Neuronal stem cell (in vitro differentiated cells): ENCODE measurements at regions not wholly inside any gene's neighbourhood (a gene's known extent, or its start where the extent isn't known, plus 50 kb on each side); places are given as distances from the start of the nearest gene placed in this dataset.

Experiments used
- DNase-seq: peaks from one replicate; pipeline ENCODE4 v3.0.0-alpha.2; 2013; ENCODE audit warnings: low spot score
- H2AFZ ChIP-seq: one replicate; pipeline ENCODE4 v1.6.1; 2013; ENCODE audit warnings: mild to moderate bottlenecking, low read length, inconsistent platforms
- H2AK5ac ChIP-seq: 2 replicates; pipeline ENCODE4 v1.6.1; 2013; ENCODE audit warnings: low read depth, mild to moderate bottlenecking, inconsistent platforms, low read length, moderate library complexity, mixed read lengths
- H2BK120ac ChIP-seq: 2 replicates; pipeline ENCODE4 v1.6.1; 2013; ENCODE audit warnings: low read depth, mild to moderate bottlenecking, inconsistent platforms, low read length, moderate library complexity, mixed read lengths
- H2BK12ac ChIP-seq: one replicate; pipeline ENCODE4 v1.6.1; 2013; ENCODE audit warnings: low read length, inconsistent platforms
- H2BK15ac ChIP-seq: 2 replicates; pipeline ENCODE4 v1.6.1; 2013; ENCODE audit warnings: mild to moderate bottlenecking, low read length, inconsistent platforms, mixed read lengths
- H2BK5ac ChIP-seq: one replicate; pipeline ENCODE4 v1.6.1; 2013; ENCODE audit warnings: inconsistent platforms, mild to moderate bottlenecking, low read length, moderate library complexity
- H3K14ac ChIP-seq: one replicate; pipeline ENCODE4 v1.6.1; 2013; ENCODE audit warnings: low read length, inconsistent platforms
- H3K18ac ChIP-seq: 2 replicates; pipeline ENCODE4 v1.6.1; 2013; ENCODE audit warnings: low read length, inconsistent platforms
- H3K23ac ChIP-seq: 2 replicates; pipeline ENCODE4 v1.6.1; 2013; ENCODE audit warnings: low read depth, mild to moderate bottlenecking, mixed read lengths, low read length, inconsistent platforms; ENCODE audit not compliant: poor library complexity
- H3K27ac ChIP-seq: replicated peaks from 3 replicates; pipeline ENCODE4 v1.5.1; 2013; ENCODE audit warnings: low read length, inconsistent platforms
- H3K27me3 ChIP-seq, 3 experiments: 2 replicates each; pipeline ENCODE4 v1.6.1; 2013; ENCODE audit warnings: low read length in 3 of 3, mild to moderate bottlenecking in 2 of 3, inconsistent platforms in 1 of 3, low read depth in 1 of 3, mixed read lengths in 1 of 3, moderate library complexity in 1 of 3; ENCODE audit not compliant: control insufficient read depth in 3 of 3, insufficient read depth in 3 of 3
- H3K36me3 ChIP-seq, 2 donors: replicated peaks in 1 of 2; 2 replicates each; pipeline ENCODE4 v1.6.1; 2013; ENCODE audit warnings: low read length in 2 of 2; ENCODE audit not compliant: control insufficient read depth in 2 of 2, insufficient read depth in 2 of 2
- H3K4ac ChIP-seq: 2 replicates; pipeline ENCODE4 v1.6.1; 2013; ENCODE audit warnings: inconsistent platforms, mild to moderate bottlenecking, low read length, moderate library complexity
- H3K4me1 ChIP-seq, 2 donors: 1 replicate in 1 of 2; 2 replicates in 1 of 2; pipeline ENCODE4 v1.6.1; 2013; ENCODE audit warnings: low read length in 2 of 2, low read depth in 1 of 2; ENCODE audit not compliant: control insufficient read depth in 2 of 2, insufficient read depth in 1 of 2
- H3K4me2 ChIP-seq: one replicate; pipeline ENCODE4 v1.6.1; 2013; ENCODE audit warnings: mild to moderate bottlenecking, low read length, inconsistent platforms; ENCODE audit not compliant: insufficient read depth, poor library complexity, severe bottlenecking
- H3K4me3 ChIP-seq, 2 donors: 2 replicates each; pipeline ENCODE4 v1.5.1; 2013; ENCODE audit warnings: low read length in 2 of 2, mild to moderate bottlenecking in 2 of 2, inconsistent platforms in 1 of 2, moderate library complexity in 1 of 2
- H3K79me1 ChIP-seq: one replicate; pipeline ENCODE4 v1.6.1; 2013; ENCODE audit warnings: low read depth, mild to moderate bottlenecking, inconsistent platforms, low read length, moderate library complexity
- H3K9ac ChIP-seq: one replicate; pipeline ENCODE4 v1.6.1; 2013; ENCODE audit warnings: mild to moderate bottlenecking, low read depth, low read length, inconsistent platforms; ENCODE audit not compliant: poor library complexity
- H3K9me3 ChIP-seq, 2 donors: replicated peaks in 1 of 2; 2 replicates each; pipeline versions ENCODE3 to v1.6.1; 2013; ENCODE audit warnings: low read length in 2 of 2, mild to moderate bottlenecking in 2 of 2, inconsistent platforms in 1 of 2, low read depth in 1 of 2, mixed read lengths in 1 of 2, moderate library complexity in 1 of 2; ENCODE audit not compliant: control insufficient read depth in 2 of 2, insufficient read depth in 1 of 2
- H4K8ac ChIP-seq: one replicate; pipeline ENCODE4 v1.6.1; 2013; ENCODE audit warnings: low read depth, mild to moderate bottlenecking, inconsistent platforms, low read length, moderate library complexity
- H4K91ac ChIP-seq: one replicate; pipeline ENCODE4 v1.6.1; 2013; ENCODE audit warnings: low read length, low read depth, mild to moderate bottlenecking, inconsistent platforms; ENCODE audit not compliant: poor library complexity
- WGBS, 2 donors: extraction: QIAGEN DNeasy Blood & Tissue Kit; methylation state at CpG; one replicate each; pipeline ENCODE4 v1.1.7; 2013; ENCODE audit warnings: missing lambda C conversion rate in 2 of 2, mixed read lengths in 1 of 2; ENCODE audit not compliant: insufficient read length in 2 of 2, insufficient replicate concordance in 1 of 2; ENCODE audit errors: extremely low coverage in 2 of 2; 5-methylcytosine and 5-hydroxymethylcytosine counted together

DNA sequence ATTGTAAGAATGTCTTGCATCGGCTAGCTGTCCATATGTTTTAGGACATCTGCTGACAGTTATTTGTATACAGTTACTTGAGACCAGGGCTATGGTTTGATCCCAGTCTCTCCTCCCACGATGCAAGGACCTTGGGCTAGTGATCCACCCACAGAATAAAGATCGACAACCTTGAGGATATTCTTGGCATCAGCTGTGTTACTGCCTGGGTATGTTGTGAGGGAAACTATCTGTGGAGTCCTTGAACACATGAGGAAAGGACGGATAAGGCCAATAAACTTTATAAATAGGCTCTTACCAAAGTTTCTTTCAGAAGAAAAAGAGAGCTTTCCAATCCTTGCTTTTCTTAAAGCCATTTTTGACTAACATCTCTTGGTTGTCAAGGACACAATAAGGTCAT, 70.8 kb upstream of the HEY2 start:
- H2BK120ac ChIP-seq = no peak overlapping the region
- no peak overlapping the region for H4K8ac ChIP-seq
- no peak overlapping the region for H2BK5ac ChIP-seq
- peaks cover 0 to 2% of the 10 kb centered on the region in 2 donors for H3K9me3 ChIP-seq
- no peak overlapping the region for H4K91ac ChIP-seq
- DNase-seq = no peak
- H2BK15ac ChIP-seq = no peak overlapping the region
- H3K9ac ChIP-seq = no peak overlapping the region
- no peak overlapping the region for H2BK12ac ChIP-seq
- H3K27ac ChIP-seq = no peak overlapping the region
- H2AFZ ChIP-seq = no peak overlapping the region
- no peak overlapping the region for H3K18ac ChIP-seq
- peaks cover 0 to 44% (median 2%) of the 10 kb centered on the region in 3 experiments for H3K27me3 ChIP-seq
- H3K23ac ChIP-seq = no peak overlapping the region
- no peak overlapping the region for H3K14ac ChIP-seq
- no CpG with 5 or more reads among the region's 4 CpGs for WGBS, 2 donors
- H3K4me1 ChIP-seq = peaks cover 0 to 11% of the 10 kb centered on the region in 2 donors
- no peak overlapping the region for H3K4ac ChIP-seq
- no peak overlapping the region for H3K4me3 ChIP-seq
- no peak overlapping the region for H2AK5ac ChIP-seq
- no peak overlapping the region for H3K4me2 ChIP-seq
- H3K36me3 ChIP-seq = no peaks in the 10 kb centered on the region
- no peaks in the 10 kb centered on the region for H3K79me1 ChIP-seq

DNA sequence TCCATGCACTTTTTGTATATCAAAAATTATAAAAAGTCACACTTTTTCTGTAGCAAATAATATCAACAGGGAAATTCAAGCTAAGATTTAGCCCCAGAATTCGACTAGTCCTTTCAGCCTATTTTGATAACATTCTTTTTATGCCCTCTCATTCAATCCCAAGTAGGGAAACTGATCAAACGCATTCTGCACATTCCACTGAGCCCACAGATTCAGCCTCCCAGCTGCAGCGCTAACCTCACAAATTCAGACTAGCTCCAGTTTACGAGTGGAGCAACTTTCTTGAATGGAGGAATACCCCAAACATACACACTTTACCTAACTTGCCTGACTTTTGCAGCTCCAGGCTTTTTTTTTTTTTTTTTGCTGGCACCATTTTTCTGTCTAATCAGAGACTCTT, 70.3 kb upstream of the HEY2 start:
- Histone ChIP-seq H3K79me1 (no peaks in the 10 kb centered on the region), H2BK5ac (no peak overlapping the region), H4K8ac (no peak overlapping the region), H3K14ac (no peak overlapping the region), H4K91ac (no peak overlapping the region), H2BK12ac (no peak overlapping the region), H3K23ac (no peak overlapping the region), H3K9me3 (peaks cover 0 to 2% of the 10 kb centered on the region in 2 donors), H3K4me3 (no peak overlapping the region), H2BK120ac (no peak overlapping the region), H3K18ac (no peak overlapping the region), H3K4ac (no peak overlapping the region), H2AK5ac (no peak overlapping the region), H3K4me2 (no peak overlapping the region), H3K36me3 (no peaks in the 10 kb centered on the region), H2BK15ac (no peak overlapping the region), H2AFZ (no peak overlapping the region), H3K27me3 (peaks cover 0 to 42% (median 2%) of the 10 kb centered on the region in 3 experiments), H3K27ac (no peak overlapping the region), H3K4me1 (peaks cover 0 to 11% of the 10 kb centered on the region in 2 donors), H3K9ac (no peak overlapping the region)
- no peak for DNase-seq
- WGBS, 2 donors = no CpG with 5 or more reads among the region's 4 CpGs

DNA sequence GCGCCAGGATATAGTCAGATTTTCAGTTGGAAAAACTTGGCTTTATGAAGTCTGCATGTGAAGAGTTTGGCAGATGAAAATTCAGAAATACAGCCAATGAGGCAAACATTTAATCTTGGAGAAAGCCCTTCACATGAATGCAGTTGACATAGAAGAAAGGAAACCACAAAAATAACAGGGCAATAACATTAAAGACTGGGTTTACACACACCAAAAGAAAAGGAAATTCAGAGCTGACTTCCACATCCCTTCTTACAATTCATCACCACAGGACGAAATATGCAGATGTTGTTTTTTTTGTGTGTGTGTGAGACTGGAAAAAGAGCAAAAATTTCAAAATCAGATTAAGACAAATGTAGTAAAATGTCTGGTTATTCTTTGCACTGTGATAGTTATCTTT, 69.8 kb upstream of the HEY2 start:
- Histone ChIP-seq H3K4me3 (no peak overlapping the region), H2AK5ac (no peak overlapping the region), H2BK15ac (no peak overlapping the region), H4K91ac (no peak overlapping the region), H2BK120ac (no peak overlapping the region), H3K27me3 (peaks cover 0 to 41% (median 2%) of the 10 kb centered on the region in 3 experiments), H3K14ac (no peak overlapping the region), H3K9ac (no peak overlapping the region), H3K36me3 (no peaks in the 10 kb centered on the region), H4K8ac (no peak overlapping the region), H3K4ac (no peak overlapping the region), H2BK12ac (no peak overlapping the region), H2AFZ (no peak overlapping the region), H3K27ac (no peak overlapping the region), H3K4me1 (peaks cover 0 to 10% of the 10 kb centered on the region in 2 donors), H3K4me2 (no peak overlapping the region), H3K18ac (no peak overlapping the region), H3K79me1 (no peaks in the 10 kb centered on the region), H3K9me3 (peaks cover 0 to 2% of the 10 kb centered on the region in 2 donors), H3K23ac (no peak overlapping the region), H2BK5ac (no peak overlapping the region)
- DNase-seq = no peak
- WGBS, 2 donors = no CpG with 5 or more reads among the region's 2 CpGs

DNA sequence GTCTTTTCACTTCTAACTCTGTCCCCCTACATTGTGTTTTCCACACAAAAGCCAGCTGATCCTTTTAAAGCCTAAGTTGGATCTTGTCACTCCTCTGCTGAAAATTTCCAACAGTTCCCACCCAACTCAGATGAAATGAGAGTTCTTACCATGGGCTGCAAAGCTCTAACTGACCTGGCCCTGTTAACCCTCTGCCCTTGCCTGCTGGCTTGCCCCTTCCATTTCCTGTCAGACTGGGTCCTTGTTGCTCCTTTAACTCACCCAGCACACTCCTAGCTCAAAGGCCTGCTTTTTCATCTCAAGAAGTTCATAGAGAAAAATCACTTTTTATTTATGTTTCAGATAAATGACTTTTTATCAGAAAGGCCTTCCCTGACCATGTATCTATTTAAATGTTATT, 66.5 kb upstream of the HEY2 start:
- no peak overlapping the region for H2BK12ac ChIP-seq
- H3K27ac ChIP-seq = no peak overlapping the region
- no peak overlapping the region for H4K8ac ChIP-seq
- no peak overlapping the region for H3K18ac ChIP-seq
- no peak overlapping the region for H2BK5ac ChIP-seq
- H3K4ac ChIP-seq = no peak overlapping the region
- no peak overlapping the region for H3K9ac ChIP-seq
- H3K4me2 ChIP-seq = no peak overlapping the region
- no peak overlapping the region for H3K23ac ChIP-seq
- H3K79me1 ChIP-seq = no peaks in the 10 kb centered on the region
- peaks cover 0 to 10% of the 10 kb centered on the region in 2 donors for H3K4me1 ChIP-seq
- H3K36me3 ChIP-seq = no peaks in the 10 kb centered on the region
- peaks cover 0 to 47% (median 2%) of the 10 kb centered on the region in 3 experiments for H3K27me3 ChIP-seq
- no peak overlapping the region for H4K91ac ChIP-seq
- no peak for DNase-seq
- peaks cover 0 to 2% of the 10 kb centered on the region in 2 donors for H3K9me3 ChIP-seq
- no peak overlapping the region for H2BK120ac ChIP-seq
- no peak overlapping the region for H3K4me3 ChIP-seq
- H2AK5ac ChIP-seq = no peak overlapping the region
- H2AFZ ChIP-seq = no peak overlapping the region
- H2BK15ac ChIP-seq = no peak overlapping the region
- H3K14ac ChIP-seq = no peak overlapping the region
